LNCAP (cell line): ENCODE measurements at regions not wholly inside any gene's neighbourhood (a gene's known extent, or its start where the extent isn't known, plus 50 kb on each side); places are given as distances from the start of the nearest gene placed in this dataset.

Experiments used
- TF ChIP-seq, protein P1 (sequence below): fragments of 450-650 bp; IDR thresholded peaks from 2 replicates; pipeline ENCODE4 v1.5.1; 2017; ENCODE audit warnings: mild to moderate bottlenecking

DNA sequence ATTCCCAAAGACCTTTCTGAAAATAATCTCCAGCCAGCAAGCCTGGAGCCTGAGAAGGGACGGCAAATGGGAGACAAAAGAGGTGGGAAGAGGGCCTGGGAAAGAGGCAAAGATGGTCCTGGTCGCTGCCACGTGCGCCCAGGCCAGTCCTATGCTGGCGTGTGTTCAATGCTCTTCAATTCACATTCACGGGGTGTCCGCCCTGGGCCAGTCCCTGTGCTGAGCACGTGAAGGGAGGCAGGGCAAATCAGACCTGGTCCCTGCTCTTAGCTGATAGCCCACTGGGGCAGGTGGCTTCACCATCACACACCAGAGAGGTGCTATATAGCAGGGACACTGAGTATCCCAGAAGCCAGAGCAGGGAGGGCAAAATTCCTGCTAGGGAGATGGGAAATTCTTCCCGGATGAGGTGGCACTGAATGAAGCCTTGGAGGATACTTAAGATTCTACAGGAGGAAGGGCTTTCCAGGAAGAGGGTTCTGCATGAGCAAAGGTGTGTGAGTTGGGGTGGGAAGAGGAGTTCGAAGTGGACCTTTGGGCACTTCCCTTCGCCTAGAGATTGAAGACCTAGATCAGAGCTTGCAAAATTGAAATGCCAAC is 148.2 kb downstream of the CHST1 start:
- TF ChIP-seq, protein P1, sequence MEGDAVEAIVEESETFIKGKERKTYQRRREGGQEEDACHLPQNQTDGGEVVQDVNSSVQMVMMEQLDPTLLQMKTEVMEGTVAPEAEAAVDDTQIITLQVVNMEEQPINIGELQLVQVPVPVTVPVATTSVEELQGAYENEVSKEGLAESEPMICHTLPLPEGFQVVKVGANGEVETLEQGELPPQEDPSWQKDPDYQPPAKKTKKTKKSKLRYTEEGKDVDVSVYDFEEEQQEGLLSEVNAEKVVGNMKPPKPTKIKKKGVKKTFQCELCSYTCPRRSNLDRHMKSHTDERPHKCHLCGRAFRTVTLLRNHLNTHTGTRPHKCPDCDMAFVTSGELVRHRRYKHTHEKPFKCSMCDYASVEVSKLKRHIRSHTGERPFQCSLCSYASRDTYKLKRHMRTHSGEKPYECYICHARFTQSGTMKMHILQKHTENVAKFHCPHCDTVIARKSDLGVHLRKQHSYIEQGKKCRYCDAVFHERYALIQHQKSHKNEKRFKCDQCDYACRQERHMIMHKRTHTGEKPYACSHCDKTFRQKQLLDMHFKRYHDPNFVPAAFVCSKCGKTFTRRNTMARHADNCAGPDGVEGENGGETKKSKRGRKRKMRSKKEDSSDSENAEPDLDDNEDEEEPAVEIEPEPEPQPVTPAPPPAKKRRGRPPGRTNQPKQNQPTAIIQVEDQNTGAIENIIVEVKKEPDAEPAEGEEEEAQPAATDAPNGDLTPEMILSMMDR: no peak

DNA sequence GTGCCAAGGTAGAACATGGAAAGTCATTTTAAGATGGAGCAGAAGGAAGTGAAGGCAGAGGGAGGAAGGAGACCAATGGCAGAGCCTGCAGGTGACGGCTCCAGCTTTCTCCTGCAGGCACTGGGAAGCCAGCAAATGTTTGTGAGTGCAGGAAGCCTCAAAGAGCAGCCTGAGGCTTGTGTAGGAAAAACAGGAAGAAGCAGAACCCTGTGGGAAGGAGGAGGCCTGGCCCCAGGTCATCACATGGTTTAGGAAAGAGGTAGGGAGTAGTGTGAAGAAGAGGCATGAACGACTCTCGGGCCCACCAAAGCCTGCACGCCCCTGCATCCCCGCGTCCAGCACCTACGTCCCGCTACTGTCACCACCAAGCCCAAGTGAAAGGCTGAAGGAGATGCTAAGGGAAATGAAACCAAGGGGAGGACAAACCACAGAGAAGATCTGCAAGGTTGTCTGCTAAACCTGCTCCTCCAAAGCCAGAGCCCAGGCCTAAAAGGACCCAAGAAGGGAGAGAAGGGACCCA is 151.5 kb downstream of the CHST1 start:
- TF ChIP-seq, protein P1: no peak

DNA sequence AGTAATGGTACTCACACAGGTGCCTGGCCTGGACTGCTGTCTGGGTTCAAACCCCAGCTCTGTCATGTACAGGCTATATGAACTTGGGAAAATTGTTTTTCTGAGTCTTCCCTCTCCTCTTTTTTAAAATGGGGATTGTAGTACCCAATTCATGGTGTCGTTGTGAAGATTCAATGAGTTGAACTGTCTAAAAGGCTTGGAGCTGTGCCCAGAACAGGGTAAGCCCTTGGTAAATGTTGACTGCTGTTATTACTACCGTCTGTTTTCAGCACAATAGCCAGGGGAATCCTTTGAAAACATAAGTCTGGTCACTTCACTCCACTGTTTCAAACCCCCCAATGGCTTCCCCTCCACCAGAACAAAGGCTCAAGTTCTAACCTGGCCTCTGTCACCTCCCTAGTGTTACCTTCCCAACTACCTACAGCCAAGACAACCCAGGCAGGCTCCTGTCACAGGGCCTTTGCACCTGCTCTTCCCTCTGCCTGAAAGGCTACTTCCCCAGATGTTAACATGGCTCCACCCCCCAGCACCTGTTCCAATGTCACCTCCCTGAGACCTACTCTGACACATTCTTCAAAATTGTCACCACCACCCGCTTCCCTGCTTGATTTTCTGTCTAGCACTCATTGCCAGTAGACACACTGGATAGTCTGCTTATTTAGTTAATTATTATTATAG is 152.8 kb downstream of the CHST1 start:
- TF ChIP-seq, protein P1: no peak

DNA sequence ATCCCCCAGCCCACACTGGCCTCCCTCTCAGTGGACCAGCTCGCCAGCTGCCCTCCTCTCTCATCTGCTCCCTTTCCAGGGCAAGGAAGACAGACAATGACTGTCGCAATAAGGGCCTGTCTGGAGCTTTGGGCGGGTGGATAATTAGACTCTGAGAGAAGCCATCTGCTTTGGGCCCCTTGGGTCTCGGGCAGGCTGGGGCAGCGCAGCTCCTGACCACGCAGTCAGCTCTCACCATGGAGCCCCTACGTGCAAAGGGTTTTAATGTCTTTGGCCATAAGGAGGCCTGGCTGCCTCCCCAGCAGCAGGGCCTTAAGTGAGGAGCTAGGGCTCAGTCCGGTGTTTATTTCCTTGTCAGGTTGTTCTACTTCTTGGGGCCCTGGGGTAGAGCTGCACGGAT is 153.9 kb downstream of the CHST1 start:
- TF ChIP-seq, protein P1: no peak

DNA sequence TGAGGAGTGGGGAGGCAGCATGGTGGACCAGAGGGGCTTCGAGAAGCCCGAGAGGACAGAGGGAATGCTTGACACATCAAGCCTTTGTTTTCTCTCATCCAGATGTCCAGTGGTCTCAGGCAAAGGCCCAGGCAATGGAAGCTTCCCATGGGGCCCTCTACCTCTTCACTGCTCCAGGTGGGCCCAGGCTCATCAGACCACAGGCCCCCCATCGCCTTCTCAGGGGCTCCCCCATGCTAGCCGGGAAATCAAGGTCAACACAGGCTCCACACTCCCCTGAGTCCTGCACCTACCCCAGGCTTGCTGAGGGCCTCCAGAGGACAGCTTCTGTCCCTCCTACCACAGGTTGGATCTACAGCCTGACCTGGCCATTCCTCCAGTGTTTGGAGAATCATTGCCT is 157.5 kb downstream of the CHST1 start:
- TF ChIP-seq, protein P1: no peak

DNA sequence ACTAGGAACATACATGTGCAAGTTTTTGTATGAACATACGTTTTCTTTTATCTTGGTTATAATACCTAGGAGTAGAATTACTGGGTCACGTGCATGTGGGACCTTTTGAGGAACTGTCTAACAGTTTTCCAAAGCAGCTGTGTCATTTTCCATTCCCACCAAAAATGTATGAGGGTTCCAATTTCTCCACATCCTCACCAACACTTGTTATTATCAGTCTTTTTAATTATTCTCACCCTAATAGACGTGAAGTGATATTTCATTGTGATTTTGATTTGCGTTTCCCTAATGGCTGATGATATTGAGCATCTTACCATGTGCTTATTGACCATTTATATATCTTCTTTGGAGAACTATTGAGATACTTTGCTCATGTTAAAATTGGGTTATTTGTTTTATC is 162.1 kb downstream of the CHST1 start:
- TF ChIP-seq, protein P1: no peak

DNA sequence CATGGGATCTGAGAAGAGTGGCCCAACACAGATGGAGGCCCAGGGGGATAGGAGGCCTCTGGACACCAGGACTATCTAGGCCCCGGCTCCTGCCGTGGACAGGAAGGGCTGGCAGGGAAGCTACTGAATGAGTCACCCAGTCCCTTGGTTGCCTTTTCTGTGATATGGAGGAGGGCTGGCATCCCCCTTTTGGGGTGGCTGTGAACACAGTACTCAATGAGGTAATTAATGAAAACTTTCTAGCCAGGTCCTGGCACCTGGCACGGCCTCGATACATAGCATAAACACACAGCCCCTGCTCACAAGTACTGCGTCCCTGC is 163.2 kb downstream of the CHST1 start:
- TF ChIP-seq, protein P1: no peak
